ENCODE measurements at regions not wholly inside any gene's neighbourhood (a gene's known extent, or its start where the extent isn't known, plus 50 kb on each side); places are given as distances from the start of the nearest gene placed in this dataset.

- no peaks in the 10 kb centered on the region for H3K4me1 Mint-ChIP-seq
- no peak overlapping the region for H3K4me3 Mint-ChIP-seq
Measured at GRCh38 chr2:125588780-125589179, 1067.2 kb upstream of the GYPC start.

GRCh38 chr2:125591954-125592353 is 1064.0 kb upstream of the GYPC start:
- Histone ChIP-seq H3K4me3 (ENCODE audit: low read depth, low read length) (no peak overlapping the region), H3K27ac (ENCODE audit: insufficient read depth, low read length, poor library complexity, severe bottlenecking) (no peak overlapping the region), H3K36me3 (ENCODE audit: control insufficient read depth, insufficient read depth, low read length) (no peaks in the 10 kb centered on the region), H3K27me3 (ENCODE audit: control insufficient read depth, insufficient read depth, low read length) (no peaks in the 10 kb centered on the region), H3K4me1 (ENCODE audit: control insufficient read depth, insufficient read depth, low read length, poor library complexity, severe bottlenecking) (no peaks in the 10 kb centered on the region), H3K9me3 (ENCODE audit: control insufficient read depth in 2 of 2, low read length in 2 of 2) (no peaks in the 10 kb centered on the region)
- Mint-ChIP-seq H3K4me3 (no peak overlapping the region), H3K27ac (no peak overlapping the region), H3K4me1 (no peaks in the 10 kb centered on the region), H3K36me3 (no peaks in the 10 kb centered on the region), H3K9me3 (peaks cover 0 to 16% (median 9%) of the 10 kb centered on the region in 7 donors), H3K27me3 (no peaks in the 10 kb centered on the region)
- ATAC-seq (ENCODE audit: low read depth in 2 of 2) (no peak), DNase-seq (no peak)

More at GRCh38 chr2:125588780-125589179, 1067.2 kb upstream of the GYPC start:
- peaks cover 0 to 26% (median 11%) of the 10 kb centered on the region in 7 donors for H3K9me3 Mint-ChIP-seq
- no peaks in the 10 kb centered on the region for H3K4me1 ChIP-seq (ENCODE audit: control insufficient read depth, insufficient read depth, low read length, poor library complexity, severe bottlenecking)
- H3K4me3 ChIP-seq (ENCODE audit: low read depth, low read length): no peak overlapping the region
- no peaks in the 10 kb centered on the region for H3K9me3 ChIP-seq (ENCODE audit: control insufficient read depth in 2 of 2, low read length in 2 of 2)
- H3K27ac ChIP-seq (ENCODE audit: insufficient read depth, low read length, poor library complexity, severe bottlenecking): no peak overlapping the region
- DNase-seq (no peak), ATAC-seq (ENCODE audit: low read depth in 2 of 2) (no peak)
- H3K27ac Mint-ChIP-seq: no peak overlapping the region
- no peaks in the 10 kb centered on the region for H3K36me3 Mint-ChIP-seq
- no peaks in the 10 kb centered on the region for H3K27me3 Mint-ChIP-seq
- no peaks in the 10 kb centered on the region for H3K27me3 ChIP-seq (ENCODE audit: control insufficient read depth, insufficient read depth, low read length)
- no peaks in the 10 kb centered on the region for H3K36me3 ChIP-seq (ENCODE audit: control insufficient read depth, insufficient read depth, low read length)

GRCh38 chr2:125593036-125593435 is 1062.9 kb upstream of the GYPC start:
- Histone ChIP-seq H3K4me3 (ENCODE audit: low read depth, low read length) (no peak overlapping the region), H3K4me1 (ENCODE audit: control insufficient read depth, insufficient read depth, low read length, poor library complexity, severe bottlenecking) (no peaks in the 10 kb centered on the region), H3K27me3 (ENCODE audit: control insufficient read depth, insufficient read depth, low read length) (no peaks in the 10 kb centered on the region), H3K9me3 (ENCODE audit: control insufficient read depth in 2 of 2, low read length in 2 of 2) (no peaks in the 10 kb centered on the region), H3K36me3 (ENCODE audit: control insufficient read depth, insufficient read depth, low read length) (no peaks in the 10 kb centered on the region), H3K27ac (ENCODE audit: insufficient read depth, low read length, poor library complexity, severe bottlenecking) (no peak overlapping the region)
- H3K4me1 Mint-ChIP-seq: no peaks in the 10 kb centered on the region
- no peak for ATAC-seq (ENCODE audit: low read depth in 2 of 2)
- H3K27ac Mint-ChIP-seq: no peak overlapping the region
- peaks cover 0 to 16% (median 9%) of the 10 kb centered on the region in 7 donors for H3K9me3 Mint-ChIP-seq
- DNase-seq: no peak
- H3K27me3 Mint-ChIP-seq: no peaks in the 10 kb centered on the region
- H3K4me3 Mint-ChIP-seq: no peak overlapping the region
- no peaks in the 10 kb centered on the region for H3K36me3 Mint-ChIP-seq

- Mint-ChIP-seq H3K9me3 (peaks cover 0 to 14% (median 5%) of the 10 kb centered on the region in 7 donors), H3K4me3 (no peak overlapping the region), H3K27ac (no peak overlapping the region), H3K27me3 (no peaks in the 10 kb centered on the region), H3K36me3 (no peaks in the 10 kb centered on the region), H3K4me1 (no peaks in the 10 kb centered on the region)
- ATAC-seq (ENCODE audit: low read depth in 2 of 2) (no peak), DNase-seq (no peak)
- no peaks in the 10 kb centered on the region for H3K4me1 ChIP-seq (ENCODE audit: control insufficient read depth, insufficient read depth, low read length, poor library complexity, severe bottlenecking)
- no peak overlapping the region for H3K27ac ChIP-seq (ENCODE audit: insufficient read depth, low read length, poor library complexity, severe bottlenecking)
- no peaks in the 10 kb centered on the region for H3K27me3 ChIP-seq (ENCODE audit: control insufficient read depth, insufficient read depth, low read length)
- H3K9me3 ChIP-seq (ENCODE audit: control insufficient read depth in 2 of 2, low read length in 2 of 2): no peaks in the 10 kb centered on the region
- no peaks in the 10 kb centered on the region for H3K36me3 ChIP-seq (ENCODE audit: control insufficient read depth, insufficient read depth, low read length)
- no peak overlapping the region for H3K4me3 ChIP-seq (ENCODE audit: low read depth, low read length)
Measured at GRCh38 chr2:125596612-125597011, 1059.3 kb upstream of the GYPC start.

- Mint-ChIP-seq H3K4me1 (no peaks in the 10 kb centered on the region), H3K9me3 (peaks cover 0 to 17% (median 3%) of the 10 kb centered on the region in 7 donors), H3K27ac (no peak overlapping the region), H3K27me3 (no peaks in the 10 kb centered on the region), H3K4me3 (no peak overlapping the region), H3K36me3 (no peaks in the 10 kb centered on the region)
- H3K27ac ChIP-seq (ENCODE audit: insufficient read depth, low read length, poor library complexity, severe bottlenecking): no peak overlapping the region
- ATAC-seq (ENCODE audit: low read depth in 2 of 2) (no peak), DNase-seq (no peak)
- H3K27me3 ChIP-seq (ENCODE audit: control insufficient read depth, insufficient read depth, low read length): no peaks in the 10 kb centered on the region
- no peaks in the 10 kb centered on the region for H3K36me3 ChIP-seq (ENCODE audit: control insufficient read depth, insufficient read depth, low read length)
- H3K4me3 ChIP-seq (ENCODE audit: low read depth, low read length): no peak overlapping the region
- H3K9me3 ChIP-seq (ENCODE audit: control insufficient read depth in 2 of 2, low read length in 2 of 2): no peaks in the 10 kb centered on the region
- H3K4me1 ChIP-seq (ENCODE audit: control insufficient read depth, insufficient read depth, low read length, poor library complexity, severe bottlenecking): no peaks in the 10 kb centered on the region
Measured at GRCh38 chr2:125615438-125615837, 1040.5 kb upstream of the GYPC start.

- H3K36me3 Mint-ChIP-seq: no peaks in the 10 kb centered on the region
- no peaks in the 10 kb centered on the region for H3K27me3 Mint-ChIP-seq
- H3K27ac ChIP-seq (ENCODE audit: insufficient read depth, low read length, poor library complexity, severe bottlenecking): no peak overlapping the region
- H3K9me3 ChIP-seq (ENCODE audit: control insufficient read depth in 2 of 2, low read length in 2 of 2): no peaks in the 10 kb centered on the region
- H3K4me3 ChIP-seq (ENCODE audit: low read depth, low read length): no peak overlapping the region
- no peak overlapping the region for H3K27ac Mint-ChIP-seq
- no peaks in the 10 kb centered on the region for H3K27me3 ChIP-seq (ENCODE audit: control insufficient read depth, insufficient read depth, low read length)
- DNase-seq (no peak), ATAC-seq (ENCODE audit: low read depth in 2 of 2) (no peak)
- no peaks in the 10 kb centered on the region for H3K36me3 ChIP-seq (ENCODE audit: control insufficient read depth, insufficient read depth, low read length)
- no peaks in the 10 kb centered on the region for H3K4me1 Mint-ChIP-seq
- H3K4me3 Mint-ChIP-seq: no peak overlapping the region
- H3K9me3 Mint-ChIP-seq: peaks cover 0 to 42% (median 12%) of the 10 kb centered on the region in 7 donors
- H3K4me1 ChIP-seq (ENCODE audit: control insufficient read depth, insufficient read depth, low read length, poor library complexity, severe bottlenecking): no peaks in the 10 kb centered on the region
Measured at GRCh38 chr2:125630377-125630776, 1025.6 kb upstream of the GYPC start.

- H3K4me3 Mint-ChIP-seq: no peak overlapping the region
- Histone ChIP-seq H3K9me3 (ENCODE audit: control insufficient read depth in 2 of 2, low read length in 2 of 2) (no peaks in the 10 kb centered on the region), H3K27me3 (ENCODE audit: control insufficient read depth, insufficient read depth, low read length) (no peaks in the 10 kb centered on the region), H3K4me1 (ENCODE audit: control insufficient read depth, insufficient read depth, low read length, poor library complexity, severe bottlenecking) (no peaks in the 10 kb centered on the region), H3K27ac (ENCODE audit: insufficient read depth, low read length, poor library complexity, severe bottlenecking) (no peak overlapping the region), H3K36me3 (ENCODE audit: control insufficient read depth, insufficient read depth, low read length) (no peaks in the 10 kb centered on the region), H3K4me3 (ENCODE audit: low read depth, low read length) (no peak overlapping the region)
- no peak overlapping the region for H3K27ac Mint-ChIP-seq
- ATAC-seq (ENCODE audit: low read depth in 2 of 2) (no peak), DNase-seq (no peak)
- no peaks in the 10 kb centered on the region for H3K4me1 Mint-ChIP-seq
- H3K27me3 Mint-ChIP-seq: no peaks in the 10 kb centered on the region
- peaks cover 0 to 19% (median 2%) of the 10 kb centered on the region in 7 donors for H3K9me3 Mint-ChIP-seq
- H3K36me3 Mint-ChIP-seq: no peaks in the 10 kb centered on the region
Measured at GRCh38 chr2:125634662-125635061, 1021.3 kb upstream of the GYPC start.

- no peaks in the 10 kb centered on the region for H3K4me1 Mint-ChIP-seq
- Histone ChIP-seq H3K36me3 (ENCODE audit: control insufficient read depth, insufficient read depth, low read length) (no peaks in the 10 kb centered on the region), H3K27me3 (ENCODE audit: control insufficient read depth, insufficient read depth, low read length) (no peaks in the 10 kb centered on the region), H3K4me3 (ENCODE audit: low read depth, low read length) (no peak overlapping the region), H3K27ac (ENCODE audit: insufficient read depth, low read length, poor library complexity, severe bottlenecking) (no peak overlapping the region), H3K9me3 (ENCODE audit: control insufficient read depth in 2 of 2, low read length in 2 of 2) (no peaks in the 10 kb centered on the region), H3K4me1 (ENCODE audit: control insufficient read depth, insufficient read depth, low read length, poor library complexity, severe bottlenecking) (no peaks in the 10 kb centered on the region)
- no peak overlapping the region for H3K27ac Mint-ChIP-seq
- DNase-seq (no peak), ATAC-seq (ENCODE audit: low read depth in 2 of 2) (no peak)
- H3K27me3 Mint-ChIP-seq: no peaks in the 10 kb centered on the region
- H3K36me3 Mint-ChIP-seq: no peaks in the 10 kb centered on the region
- H3K4me3 Mint-ChIP-seq: no peak overlapping the region
- H3K9me3 Mint-ChIP-seq: peaks cover 0 to 10% (median 2%) of the 10 kb centered on the region in 7 donors
Measured at GRCh38 chr2:125638345-125638744, 1017.6 kb upstream of the GYPC start.
